HCT116 (cell line): ENCODE measurements at regions not wholly inside any gene's neighbourhood (a gene's known extent, or its start where the extent isn't known, plus 50 kb on each side); places are given as distances from the start of the nearest gene placed in this dataset.

Experiments used
- ATAC-seq: fragments of 200-7000 bp; cut with Tn5 transposase; 2 replicates; pipeline ENCODE4 v1.9.1; 2020; ENCODE audit warnings: mild to moderate bottlenecking, moderate library complexity
- BruUV-seq: library from RNA; stranded (reverse); fragments of 400-500 nt; replicated peaks from 2 replicates; lab custom pipeline; 2021; lab: Mats Ljungman, UMichigan
- CTCF ChIA-PET: fragments of 300-600 bp; sonication (Branson Sonifier 250); formaldehyde crosslinking; loops from one replicate; lab custom pipeline; 2021; ENCODE audit warnings: antibody characterized with exemption; lab: Charles Lee
- POLR2A ChIA-PET: fragments of 300-600, 350-600 bp; sonication (Branson Sonifier 250); formaldehyde crosslinking; loops from one replicate; lab custom pipeline; 2021; ENCODE audit warnings: antibody characterized with exemption; lab: Charles Lee
- RAD21 ChIA-PET, 2 experiments: fragments of 300-600 bp; sonication (Branson Sonifier 250); formaldehyde crosslinking; loops; one replicate each; lab custom pipeline; 2023; ENCODE audit warnings: low total read pairs in 2 of 2; ENCODE audit not compliant: uncharacterized antibody in 2 of 2, unreplicated experiment in 2 of 2, low non-redundant PET in 1 of 2; lab: Charles Lee
- DNase-seq: peaks from one replicate; pipeline ENCODE4 v3.0.0-alpha.2; 2010; ENCODE audit warnings: low read depth, low spot score
- H2AFZ ChIP-seq: fragments of 200-600 bp; shearing (Covaris generic), sonication (generic); 2 replicates; pipeline ENCODE4 v1.6.1; 2017; ENCODE audit warnings: low read depth, mixed run types, mixed read lengths, antibody characterized with exemption, low read length; ENCODE audit not compliant: poor library complexity, severe bottlenecking
- H3K27ac ChIP-seq: 2 replicates; pipeline ENCODE4 v1.5.1; 2012; ENCODE audit warnings: low read depth, low read length
- H3K27me3 ChIP-seq: fragments of 200-600 bp; sonication (generic); 2 replicates; pipeline ENCODE4 v1.6.1; 2016; ENCODE audit warnings: mixed run types, low read length, mixed read lengths; ENCODE audit not compliant: insufficient read depth
- H3K36me3 ChIP-seq, 2 experiments: fragments of 200-500 bp in 1 of 2; fragments of 200-600 bp in 1 of 2; sonication (Bioruptor generic) in 1 of 2; sonication (generic) in 1 of 2; 2 replicates each; pipeline versions ENCODE4 v1.5.1 to v1.6.1; 2014 to 2016; ENCODE audit warnings: low read length in 2 of 2, inconsistent platforms in 1 of 2, mixed read lengths in 1 of 2, mixed run types in 1 of 2; ENCODE audit not compliant: insufficient read depth in 2 of 2, control insufficient read depth in 1 of 2
- H3K4me1 ChIP-seq, 2 experiments: fragments of 200-600 bp in 1 of 2; sonication (generic) in 1 of 2; 2 replicates each; pipeline versions ENCODE4 v1.5.1 to v1.6.1; 2012 to 2017; ENCODE audit warnings: low read length in 2 of 2, inconsistent platforms in 1 of 2, mild to moderate bottlenecking in 1 of 2, mixed read lengths in 1 of 2, mixed run types in 1 of 2, moderate library complexity in 1 of 2; ENCODE audit not compliant: insufficient read depth in 2 of 2, control insufficient read depth in 1 of 2
- H3K4me2 ChIP-seq: fragments of 200-600 bp; sonication (generic); 2 replicates; pipeline ENCODE4 v1.6.1; 2017; ENCODE audit warnings: mixed run types, low read length, mixed read lengths
- H3K4me3 ChIP-seq, 2 experiments: fragments of 200-600 bp in 1 of 2; sonication (generic) in 1 of 2; replicated peaks in 1 of 2; 2 replicates each; pipeline ENCODE4 v1.5.1; 2011 to 2016; ENCODE audit warnings: low read length in 2 of 2, control low read depth in 1 of 2, low read depth in 1 of 2, mild to moderate bottlenecking in 1 of 2, mixed read lengths in 1 of 2, mixed run types in 1 of 2
- H3K79me2 ChIP-seq: fragments of 200-600 bp; sonication (generic); 2 replicates; pipeline ENCODE4 v1.6.1; 2017; ENCODE audit warnings: mild to moderate bottlenecking, mixed run types, low read length, moderate library complexity, mixed read lengths; ENCODE audit not compliant: insufficient read depth
- H3K9ac ChIP-seq: fragments of 200-600 bp; sonication (generic); 2 replicates; pipeline ENCODE4 v1.6.1; 2016; ENCODE audit warnings: low read length, mixed read lengths
- H3K9me2 ChIP-seq: fragments of 200-600 bp; sonication (generic), shearing (Covaris generic); 2 replicates; pipeline ENCODE4 v1.6.1; 2017; ENCODE audit warnings: mixed run types, mild to moderate bottlenecking, moderate library complexity; ENCODE audit not compliant: insufficient read depth
- H3K9me3 ChIP-seq, 2 experiments: fragments of 200-500 bp in 1 of 2; fragments of 200-600 bp in 1 of 2; sonication (Bioruptor generic) in 1 of 2; sonication (generic) in 1 of 2; 2 replicates each; pipeline ENCODE4 v1.6.1; 2014 to 2017; ENCODE audit warnings: low read length in 2 of 2, mixed read lengths in 2 of 2, inconsistent platforms in 1 of 2, low read depth in 1 of 2, mild to moderate bottlenecking in 1 of 2, mixed run types in 1 of 2, moderate library complexity in 1 of 2; ENCODE audit not compliant: control insufficient read depth in 1 of 2, insufficient read depth in 1 of 2
- H4K20me1 ChIP-seq: fragments of 200-600 bp; sonication (generic), shearing (Covaris generic); 2 replicates; pipeline ENCODE4 v1.6.1; 2017; ENCODE audit warnings: mixed run types, mild to moderate bottlenecking, moderate library complexity; ENCODE audit not compliant: insufficient read depth
- ATF3 ChIP-seq: IDR thresholded peaks from 2 replicates; pipeline ENCODE4 v1.6.1; 2012
- EGR1 ChIP-seq: IDR thresholded peaks from 2 replicates; pipeline ENCODE4 v1.6.1; 2012; ENCODE audit warnings: low read depth
- ELF1 ChIP-seq: IDR thresholded peaks from 2 replicates; pipeline ENCODE4 v1.6.1; 2012; ENCODE audit warnings: low read depth, borderline replicate concordance
- EZH2phosphoT487 ChIP-seq: fragments of 200-600 bp; IDR thresholded peaks from 2 replicates; pipeline ENCODE4 v1.6.1; 2018; ENCODE audit warnings: antibody characterized with exemption, borderline replicate concordance
- FOSL1 ChIP-seq: IDR thresholded peaks from 2 replicates; pipeline ENCODE4 v1.6.1; 2012; ENCODE audit warnings: low read depth
- JUND ChIP-seq: IDR thresholded peaks from 2 replicates; pipeline ENCODE4 v1.6.1; 2012
- POLR2AphosphoS5 ChIP-seq: IDR thresholded peaks from 2 replicates; pipeline ENCODE4 v1.6.1; 2011; ENCODE audit warnings: mild to moderate bottlenecking, low read depth, low read length, moderate library complexity
- RAD21 ChIP-seq: IDR thresholded peaks from 2 replicates; pipeline ENCODE4 v1.6.1; 2012; ENCODE audit warnings: low read depth, mild to moderate bottlenecking
- SP1 ChIP-seq: IDR thresholded peaks from 2 replicates; pipeline ENCODE4 v1.6.1; 2012; ENCODE audit warnings: low read depth
- TCF7L2 ChIP-seq: IDR thresholded peaks from 2 replicates; pipeline ENCODE4 v1.7.0; 2011; ENCODE audit warnings: borderline replicate concordance, inconsistent platforms; ENCODE audit not compliant: insufficient read depth, insufficient read length; ENCODE audit errors: extremely low read depth
- YY1 ChIP-seq: IDR thresholded peaks from 2 replicates; pipeline ENCODE4 v1.6.1; 2011; ENCODE audit warnings: low read length, low read depth, moderate library complexity, mild to moderate bottlenecking; ENCODE audit not compliant: insufficient replicate concordance; ENCODE audit errors: extremely low read depth
- intact Hi-C: fragments of 100-400 bp; cut with micrococcal nuclease; formaldehyde crosslinking; loops from 2 replicates; pipeline ENCODE4 v1.10.0; 2022
- TF ChIP-seq, protein P1 (sequence below): IDR thresholded peaks from 2 replicates; pipeline ENCODE4 v1.6.1; 2012

GRCh38 chr11:96738311-96738710 is 348.5 kb downstream of the JRKL start (continued):
- TF ChIP-seq YY1 (no peak), FOSL1 (no peak), TCF7L2 (no peak), ATF3 (no peak), ELF1 (no peak), RAD21 (no peak), JUND (no peak)
- TF ChIP-seq, all 23 proteins: peak for 0

DNA sequence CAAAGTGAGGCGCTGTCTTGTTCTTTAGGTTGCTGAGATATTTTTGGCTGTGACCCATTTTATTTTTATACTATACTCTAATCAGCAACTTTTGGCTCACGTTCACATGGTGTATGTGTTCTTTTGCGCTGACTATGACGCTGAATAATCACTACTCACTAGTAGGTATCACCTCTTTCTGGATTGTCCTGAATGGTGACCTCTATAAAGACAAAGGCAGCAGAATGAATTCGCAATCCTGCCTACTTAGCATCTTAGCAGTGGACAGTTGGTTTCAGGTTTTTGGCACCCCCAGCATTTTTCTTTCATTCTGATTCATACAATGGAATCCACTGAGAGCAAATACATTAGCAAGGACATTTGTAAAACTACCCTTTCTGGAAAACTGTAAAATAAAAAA is 351.3 kb downstream of the JRKL start:
- Histone ChIP-seq H3K9me3 (no peaks in the 10 kb centered on the region; a peak in 1 of 4 replicates), H2AFZ (no peak overlapping the region), H3K4me3 (no peak overlapping the region), H4K20me1 (no peaks in the 10 kb centered on the region), H3K27ac (no peak overlapping the region), H3K4me2 (no peak overlapping the region), H3K9me2 (no peaks in the 10 kb centered on the region), H3K9ac (no peak overlapping the region), H3K36me3 (no peaks in the 10 kb centered on the region), H3K27me3 (no peaks in the 10 kb centered on the region), H3K4me1 (no peaks in the 10 kb centered on the region), H3K79me2 (no peaks in the 10 kb centered on the region)
- ATAC-seq (no peak), DNase-seq (no peak)
- no TSS peak for BruUV-seq
- RAD21 ChIA-PET, result no interaction called here
- intact Hi-C loops, result no loop called here
- CTCF ChIA-PET, result no interaction called here
- no peak for TF ChIP-seq EZH2phosphoT487
- POLR2A ChIA-PET, result no interaction called here

DNA sequence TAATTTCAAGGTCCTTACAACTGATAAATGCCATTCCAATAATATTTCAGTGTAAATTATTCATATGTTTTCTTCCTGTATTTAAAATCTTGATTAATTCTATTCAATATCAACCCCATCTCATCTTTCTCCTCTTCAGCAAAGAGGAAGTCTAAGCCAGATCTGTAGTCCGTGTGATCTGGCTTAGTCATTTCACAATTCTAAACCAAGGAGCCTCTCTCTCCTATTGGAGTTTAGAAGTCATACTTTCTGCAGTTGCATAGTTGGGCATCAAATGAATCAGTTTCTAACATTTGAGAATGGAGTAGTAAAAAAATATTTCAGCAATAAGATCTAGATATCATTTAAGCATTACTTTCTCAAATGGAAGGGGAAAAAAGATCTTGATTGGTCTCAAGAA is 354.9 kb downstream of the JRKL start:
- POLR2A ChIA-PET, result no interaction called here
- ATAC-seq (no peak), DNase-seq (no peak)
- no peak overlapping the region for H3K4me3 ChIP-seq
- H3K9ac ChIP-seq, result no peak overlapping the region
- no TSS peak for BruUV-seq
- RAD21 ChIA-PET, result no interaction called here
- H3K9me3 ChIP-seq, result no peaks in the 10 kb centered on the region; a peak in 2 of 4 replicates
- no peaks in the 10 kb centered on the region for H3K36me3 ChIP-seq
- no peaks in the 10 kb centered on the region for H3K9me2 ChIP-seq
- no peaks in the 10 kb centered on the region for H4K20me1 ChIP-seq
- H3K4me2 ChIP-seq, result no peak overlapping the region
- CTCF ChIA-PET, result no interaction called here
- TF ChIP-seq TCF7L2 (no peak), EGR1 (no peak), SP1 (no peak), POLR2AphosphoS5 (no peak), ELF1 (no peak), JUND (no peak), RAD21 (no peak), ATF3 (no peak)
- TF ChIP-seq, protein P1, sequence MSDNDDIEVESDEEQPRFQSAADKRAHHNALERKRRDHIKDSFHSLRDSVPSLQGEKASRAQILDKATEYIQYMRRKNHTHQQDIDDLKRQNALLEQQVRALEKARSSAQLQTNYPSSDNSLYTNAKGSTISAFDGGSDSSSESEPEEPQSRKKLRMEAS, result no peak
- no peak overlapping the region for H3K27ac ChIP-seq
- no peak overlapping the region for H2AFZ ChIP-seq
- no peaks in the 10 kb centered on the region for H3K4me1 ChIP-seq
- no peaks in the 10 kb centered on the region for H3K79me2 ChIP-seq
- intact Hi-C loops, result no loop called here
- H3K27me3 ChIP-seq, result no peaks in the 10 kb centered on the region
